ENCODE measurements at regions not wholly inside any gene's neighbourhood (a gene's known extent, or its start where the extent isn't known, plus 50 kb on each side); places are given as distances from the start of the nearest gene placed in this dataset.

GRCh38 chr2:187715590-187715989 lies 161.4 kb upstream of the TFPI start:
- TF ChIP-seq GATA2 (IDR thresholded peaks at IDR 0.05; ENCODE audit: low read depth, low read length) (no peak), GATA3 (IDR thresholded peaks at IDR 0.05; ENCODE audit: low read depth, low read length) (no peak)

All from SH-SY5Y (cell line).